GM23338 (cell line): ENCODE measurements at regions not wholly inside any gene's neighbourhood (a gene's known extent, or its start where the extent isn't known, plus 50 kb on each side); places are given as distances from the start of the nearest gene placed in this dataset.

Experiments
- ATAC-seq: fragments of 200-7000 bp; cut with Tn5 transposase; 3 replicates; pipeline ENCODE4 v1.9.1; 2020
- DNase-seq: peaks from one replicate; pipeline ENCODE4 v3.0.0-alpha.2; 2015; ENCODE audit warnings: low spot score
- H2AFZ ChIP-seq: fragments of 200-600 bp; sonication (generic); 2 replicates; pipeline ENCODE4 v1.8.0; 2016; ENCODE audit warnings: antibody characterized with exemption, mild to moderate bottlenecking, moderate library complexity
- H3F3A ChIP-seq: fragments of 200-600 bp; sonication (generic); replicated peaks from 2 replicates; pipeline ENCODE4 v1.8.0; 2017; ENCODE audit warnings: antibody characterized with exemption, mixed run types, low read depth
- H3K27ac ChIP-seq: fragments of 200-600 bp; sonication (generic); 2 replicates; pipeline ENCODE4 v1.6.1; 2016; ENCODE audit warnings: low read depth
- H3K27me3 ChIP-seq: fragments of 200-600 bp; sonication (generic); 2 replicates; pipeline ENCODE4 v1.8.0; 2016; ENCODE audit warnings: mild to moderate bottlenecking, mixed run types, moderate library complexity; ENCODE audit not compliant: insufficient read depth
- H3K36me3 ChIP-seq: fragments of 200-600 bp; sonication (generic); 2 replicates; pipeline ENCODE4 v1.8.0; 2016; ENCODE audit warnings: mild to moderate bottlenecking; ENCODE audit not compliant: insufficient read depth
- H3K4me1 ChIP-seq: fragments of 200-600 bp; sonication (generic); 2 replicates; pipeline ENCODE4 v1.8.0; 2016; ENCODE audit warnings: mild to moderate bottlenecking, moderate library complexity; ENCODE audit not compliant: insufficient read depth
- H3K4me2 ChIP-seq: fragments of 200-600 bp; sonication (generic); 2 replicates; pipeline ENCODE4 v1.7.1; 2017; ENCODE audit warnings: mixed run types
- H3K4me3 ChIP-seq: fragments of 200-600 bp; sonication (generic); 2 replicates; pipeline ENCODE4 v1.6.1; 2016; ENCODE audit warnings: mixed run types
- H3K79me2 ChIP-seq: fragments of 200-600 bp; sonication (generic); replicated peaks from 2 replicates; pipeline ENCODE4 v1.8.0; 2017; ENCODE audit warnings: mild to moderate bottlenecking; ENCODE audit not compliant: insufficient read depth
- H3K9me2 ChIP-seq: fragments of 200-600 bp; sonication (generic); 2 replicates; pipeline ENCODE4 v1.8.0; 2017; ENCODE audit not compliant: insufficient read depth
- H4K20me1 ChIP-seq: fragments of 200-600 bp; sonication (generic); replicated peaks from 2 replicates; pipeline ENCODE4 v1.8.0; 2017; ENCODE audit warnings: mild to moderate bottlenecking; ENCODE audit not compliant: insufficient read depth
- H3K27ac Mint-ChIP-seq: 2 replicates; pipeline ENCODE4 v1.8.0; 2020; ENCODE audit warnings: inconsistent platforms, mild to moderate bottlenecking, moderate library complexity, mixed read lengths
- H3K27me3 Mint-ChIP-seq: 3 replicates; pipeline ENCODE4 v1.8.0; 2022; ENCODE audit warnings: low read depth, mild to moderate bottlenecking, moderate library complexity, mixed read lengths, inconsistent platforms; ENCODE audit not compliant: insufficient read depth, poor library complexity
- H3K36me3 Mint-ChIP-seq: 3 replicates; pipeline ENCODE4 v1.8.0; 2021; ENCODE audit warnings: low read depth, mild to moderate bottlenecking, inconsistent platforms, moderate library complexity, mixed read lengths
- H3K4me1 Mint-ChIP-seq: 3 replicates; pipeline ENCODE4 v1.8.0; 2020; ENCODE audit warnings: mild to moderate bottlenecking, inconsistent platforms, mixed read lengths
- H3K4me3 Mint-ChIP-seq: 3 replicates; pipeline ENCODE4 v1.8.0; 2021; ENCODE audit warnings: moderate library complexity, mild to moderate bottlenecking, inconsistent platforms, mixed read lengths
- H3K9me3 Mint-ChIP-seq: 3 replicates; pipeline ENCODE4 v1.8.0; 2020; ENCODE audit warnings: moderate library complexity, mild to moderate bottlenecking, inconsistent platforms, mixed read lengths
- EZH2 ChIP-seq: fragments of 200-600 bp; sonication (generic); IDR thresholded peaks from one replicate; pipeline ENCODE4 v1.8.0; 2017; ENCODE audit warnings: antibody characterized with exemption, mild to moderate bottlenecking, low read depth; ENCODE audit not compliant: unreplicated experiment
- JUNB ChIP-seq: IDR thresholded peaks from one replicate; pipeline ENCODE4 v1.6.1; 2016; ENCODE audit warnings: antibody characterized with exemption; ENCODE audit not compliant: unreplicated experiment
- NANOG ChIP-seq: IDR thresholded peaks from 2 replicates; pipeline ENCODE4 v1.6.1; 2016; ENCODE audit warnings: antibody characterized with exemption, borderline replicate concordance
- POLR2AphosphoS5 ChIP-seq: IDR thresholded peaks from 2 replicates; pipeline ENCODE4 v1.6.1; 2016; ENCODE audit warnings: antibody characterized with exemption, low read depth
- STAT1 ChIP-seq: IDR thresholded peaks from one replicate; pipeline ENCODE4 v1.6.1; 2016; ENCODE audit warnings: antibody characterized with exemption; ENCODE audit not compliant: unreplicated experiment
- ZNF114 ChIP-seq: fragments of 250-450 bp; sonication (Bioruptor Pico); IDR thresholded peaks from 2 replicates; pipeline ENCODE4 v1.5.0; 2020; ENCODE audit warnings: mild to moderate bottlenecking, moderate library complexity
- TF ChIP-seq, protein P1 (sequence below): fragments of 250-450 bp; sonication (Bioruptor Pico); IDR thresholded peaks from 2 replicates; pipeline ENCODE4 v1.5.0; 2020; ENCODE audit warnings: mild to moderate bottlenecking, moderate library complexity
- TF ChIP-seq, protein P2 (sequence below): IDR thresholded peaks from 2 replicates; pipeline ENCODE4 v1.6.1; 2016; ENCODE audit warnings: antibody characterized with exemption

DNA sequence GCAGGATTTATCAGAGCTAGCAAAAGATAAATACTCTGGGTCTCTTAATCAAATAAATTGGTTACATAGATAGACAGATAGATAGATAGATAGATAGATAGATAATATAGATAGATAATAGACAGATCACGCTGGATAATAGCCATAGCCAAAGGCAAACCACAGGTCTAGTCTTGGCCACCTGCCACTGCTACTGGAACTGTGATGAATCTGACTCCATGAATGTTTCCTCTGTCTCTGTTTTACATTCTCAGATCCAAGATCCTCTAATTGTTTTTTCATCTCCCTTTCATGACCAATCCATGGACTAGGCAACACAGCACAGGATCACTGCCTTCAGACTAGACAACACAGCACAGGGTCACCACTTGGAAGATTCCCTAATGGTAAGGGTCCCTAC, 444.7 kb upstream of the NFIA start:
- H3K36me3 Mint-ChIP-seq: no peaks in the 10 kb centered on the region; the same call in 2 of the 3 replicates
- Histone ChIP-seq H4K20me1 (no peaks in the 10 kb centered on the region), H3K79me2 (no peaks in the 10 kb centered on the region), H3K27me3 (no peaks in the 10 kb centered on the region), H3K4me1 (no peaks in the 10 kb centered on the region), H3K4me3 (no peak overlapping the region), H3K36me3 (no peaks in the 10 kb centered on the region), H3K27ac (no peak overlapping the region), H3F3A (no peaks in the 10 kb centered on the region), H3K9me2 (no peaks in the 10 kb centered on the region), H3K4me2 (no peak overlapping the region), H2AFZ (no peak overlapping the region)
- H3K9me3 Mint-ChIP-seq: no peaks in the 10 kb centered on the region; the same call in 2 of the 3 replicates
- H3K27ac Mint-ChIP-seq: no peak overlapping the region
- ATAC-seq: no peak
- H3K27me3 Mint-ChIP-seq: no peaks in the 10 kb centered on the region
- no peak for DNase-seq
- H3K4me1 Mint-ChIP-seq: peaks cover 7% of the 10 kb centered on the region; the same call in 2 of the 3 replicates
- TF ChIP-seq STAT1 (no peak), POLR2AphosphoS5 (no peak), JUNB (no peak), EZH2 (no peak), ZNF114 (no peak), NANOG (no peak)
- TF ChIP-seq, protein P1, sequence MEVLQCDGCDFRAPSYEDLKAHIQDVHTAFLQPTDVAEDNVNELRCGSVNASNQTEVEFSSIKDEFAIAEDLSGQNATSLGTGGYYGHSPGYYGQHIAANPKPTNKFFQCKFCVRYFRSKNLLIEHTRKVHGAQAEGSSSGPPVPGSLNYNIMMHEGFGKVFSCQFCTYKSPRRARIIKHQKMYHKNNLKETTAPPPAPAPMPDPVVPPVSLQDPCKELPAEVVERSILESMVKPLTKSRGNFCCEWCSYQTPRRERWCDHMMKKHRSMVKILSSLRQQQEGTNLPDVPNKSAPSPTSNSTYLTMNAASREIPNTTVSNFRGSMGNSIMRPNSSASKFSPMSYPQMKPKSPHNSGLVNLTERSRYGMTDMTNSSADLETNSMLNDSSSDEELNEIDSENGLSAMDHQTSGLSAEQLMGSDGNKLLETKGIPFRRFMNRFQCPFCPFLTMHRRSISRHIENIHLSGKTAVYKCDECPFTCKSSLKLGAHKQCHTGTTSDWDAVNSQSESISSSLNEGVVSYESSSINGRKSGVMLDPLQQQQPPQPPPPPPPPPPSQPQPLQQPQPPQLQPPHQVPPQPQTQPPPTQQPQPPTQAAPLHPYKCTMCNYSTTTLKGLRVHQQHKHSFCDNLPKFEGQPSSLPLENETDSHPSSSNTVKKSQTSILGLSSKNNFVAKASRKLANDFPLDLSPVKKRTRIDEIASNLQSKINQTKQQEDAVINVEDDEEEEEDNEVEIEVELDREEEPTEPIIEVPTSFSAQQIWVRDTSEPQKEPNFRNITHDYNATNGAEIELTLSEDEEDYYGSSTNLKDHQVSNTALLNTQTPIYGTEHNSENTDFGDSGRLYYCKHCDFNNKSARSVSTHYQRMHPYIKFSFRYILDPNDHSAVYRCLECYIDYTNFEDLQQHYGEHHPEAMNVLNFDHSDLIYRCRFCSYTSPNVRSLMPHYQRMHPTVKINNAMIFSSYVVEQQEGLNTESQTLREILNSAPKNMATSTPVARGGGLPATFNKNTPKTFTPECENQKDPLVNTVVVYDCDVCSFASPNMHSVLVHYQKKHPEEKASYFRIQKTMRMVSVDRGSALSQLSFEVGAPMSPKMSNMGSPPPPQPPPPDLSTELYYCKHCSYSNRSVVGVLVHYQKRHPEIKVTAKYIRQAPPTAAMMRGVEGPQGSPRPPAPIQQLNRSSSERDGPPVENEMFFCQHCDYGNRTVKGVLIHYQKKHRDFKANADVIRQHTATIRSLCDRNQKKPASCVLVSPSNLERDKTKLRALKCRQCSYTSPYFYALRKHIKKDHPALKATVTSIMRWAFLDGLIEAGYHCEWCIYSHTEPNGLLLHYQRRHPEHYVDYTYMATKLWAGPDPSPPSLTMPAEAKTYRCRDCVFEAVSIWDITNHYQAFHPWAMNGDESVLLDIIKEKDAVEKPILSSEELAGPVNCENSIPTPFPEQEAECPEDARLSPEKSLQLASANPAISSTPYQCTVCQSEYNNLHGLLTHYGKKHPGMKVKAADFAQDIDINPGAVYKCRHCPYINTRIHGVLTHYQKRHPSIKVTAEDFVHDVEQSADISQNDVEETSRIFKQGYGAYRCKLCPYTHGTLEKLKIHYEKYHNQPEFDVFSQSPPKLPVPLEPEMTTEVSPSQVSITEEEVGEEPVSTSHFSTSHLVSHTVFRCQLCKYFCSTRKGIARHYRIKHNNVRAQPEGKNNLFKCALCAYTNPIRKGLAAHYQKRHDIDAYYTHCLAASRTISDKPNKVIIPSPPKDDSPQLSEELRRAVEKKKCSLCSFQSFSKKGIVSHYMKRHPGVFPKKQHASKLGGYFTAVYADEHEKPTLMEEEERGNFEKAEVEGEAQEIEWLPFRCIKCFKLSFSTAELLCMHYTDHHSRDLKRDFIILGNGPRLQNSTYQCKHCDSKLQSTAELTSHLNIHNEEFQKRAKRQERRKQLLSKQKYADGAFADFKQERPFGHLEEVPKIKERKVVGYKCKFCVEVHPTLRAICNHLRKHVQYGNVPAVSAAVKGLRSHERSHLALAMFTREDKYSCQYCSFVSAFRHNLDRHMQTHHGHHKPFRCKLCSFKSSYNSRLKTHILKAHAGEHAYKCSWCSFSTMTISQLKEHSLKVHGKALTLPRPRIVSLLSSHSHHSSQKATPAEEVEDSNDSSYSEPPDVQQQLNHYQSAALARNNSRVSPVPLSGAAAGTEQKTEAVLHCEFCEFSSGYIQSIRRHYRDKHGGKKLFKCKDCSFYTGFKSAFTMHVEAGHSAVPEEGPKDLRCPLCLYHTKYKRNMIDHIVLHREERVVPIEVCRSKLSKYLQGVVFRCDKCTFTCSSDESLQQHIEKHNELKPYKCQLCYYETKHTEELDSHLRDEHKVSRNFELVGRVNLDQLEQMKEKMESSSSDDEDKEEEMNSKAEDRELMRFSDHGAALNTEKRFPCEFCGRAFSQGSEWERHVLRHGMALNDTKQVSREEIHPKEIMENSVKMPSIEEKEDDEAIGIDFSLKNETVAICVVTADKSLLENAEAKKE (CRISPR knock-in tag): no peak
- TF ChIP-seq, protein P2, sequence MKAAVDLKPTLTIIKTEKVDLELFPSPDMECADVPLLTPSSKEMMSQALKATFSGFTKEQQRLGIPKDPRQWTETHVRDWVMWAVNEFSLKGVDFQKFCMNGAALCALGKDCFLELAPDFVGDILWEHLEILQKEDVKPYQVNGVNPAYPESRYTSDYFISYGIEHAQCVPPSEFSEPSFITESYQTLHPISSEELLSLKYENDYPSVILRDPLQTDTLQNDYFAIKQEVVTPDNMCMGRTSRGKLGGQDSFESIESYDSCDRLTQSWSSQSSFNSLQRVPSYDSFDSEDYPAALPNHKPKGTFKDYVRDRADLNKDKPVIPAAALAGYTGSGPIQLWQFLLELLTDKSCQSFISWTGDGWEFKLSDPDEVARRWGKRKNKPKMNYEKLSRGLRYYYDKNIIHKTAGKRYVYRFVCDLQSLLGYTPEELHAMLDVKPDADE: no peak
- H3K4me3 Mint-ChIP-seq: no peak overlapping the region
